ENCODE measurements at regions not wholly inside any gene's neighbourhood (a gene's known extent, or its start where the extent isn't known, plus 50 kb on each side); places are given as distances from the start of the nearest gene placed in this dataset.

GRCh38 chr6:149217466-149217888 lies 100.0 kb upstream of the TAB2 start:
- TF ChIP-seq PREB (CRISPR knock-in tag; IDR thresholded peaks at IDR 0.05) (no peak), SIN3A (IDR thresholded peaks at IDR 0.05; ENCODE audit: borderline replicate concordance in 2 of 2, control insufficient read depth in 1 of 2, low read depth in 2 of 2, low read length in 2 of 2) (no peak), POLR2A (conservative IDR thresholded peaks at IDR 0.05) (no peak), SIN3B (IDR thresholded peaks at IDR 0.05; ENCODE audit: low read depth) (no peak), CREBBP (IDR thresholded peaks at IDR 0.05; ENCODE audit: low read depth, low read length) (no peak), ZNF263 (CRISPR knock-in tag; IDR thresholded peaks at IDR 0.05; ENCODE audit: borderline replicate concordance) (no peak), CBFB (CRISPR knock-in tag; IDR thresholded peaks at IDR 0.05) (no peak), CEBPB (tag; IDR thresholded peaks at IDR 0.05) (no peak), POLR2AphosphoS5 (IDR thresholded peaks at IDR 0.05; ENCODE audit: control insufficient read depth, insufficient read depth, low read depth, low read length) (no peak), CREB3 (tag; conservative IDR thresholded peaks at IDR 0.05; ENCODE audit: low read depth) (no peak), ZNF785 (CRISPR knock-in tag; IDR thresholded peaks at IDR 0.05) (no peak), NFE2L1 (tag; IDR thresholded peaks at IDR 0.05; ENCODE audit: borderline replicate concordance, low read depth) (no peak)
- TF ChIP-seq, protein P1, sequence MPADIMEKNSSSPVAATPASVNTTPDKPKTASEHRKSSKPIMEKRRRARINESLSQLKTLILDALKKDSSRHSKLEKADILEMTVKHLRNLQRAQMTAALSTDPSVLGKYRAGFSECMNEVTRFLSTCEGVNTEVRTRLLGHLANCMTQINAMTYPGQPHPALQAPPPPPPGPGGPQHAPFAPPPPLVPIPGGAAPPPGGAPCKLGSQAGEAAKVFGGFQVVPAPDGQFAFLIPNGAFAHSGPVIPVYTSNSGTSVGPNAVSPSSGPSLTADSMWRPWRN (IDR thresholded peaks at IDR 0.05; ENCODE audit: low read depth) = no peak
- TF ChIP-seq, protein P2, sequence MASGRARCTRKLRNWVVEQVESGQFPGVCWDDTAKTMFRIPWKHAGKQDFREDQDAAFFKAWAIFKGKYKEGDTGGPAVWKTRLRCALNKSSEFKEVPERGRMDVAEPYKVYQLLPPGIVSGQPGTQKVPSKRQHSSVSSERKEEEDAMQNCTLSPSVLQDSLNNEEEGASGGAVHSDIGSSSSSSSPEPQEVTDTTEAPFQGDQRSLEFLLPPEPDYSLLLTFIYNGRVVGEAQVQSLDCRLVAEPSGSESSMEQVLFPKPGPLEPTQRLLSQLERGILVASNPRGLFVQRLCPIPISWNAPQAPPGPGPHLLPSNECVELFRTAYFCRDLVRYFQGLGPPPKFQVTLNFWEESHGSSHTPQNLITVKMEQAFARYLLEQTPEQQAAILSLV (tag; IDR thresholded peaks at IDR 0.05) = no peak
